Progenitor cell of endocrine pancreas (in vitro differentiated cells): ENCODE measurements at regions not wholly inside any gene's neighbourhood (a gene's known extent, or its start where the extent isn't known, plus 50 kb on each side); places are given as distances from the start of the nearest gene placed in this dataset.
A peak's percentile ranks its signal among the peaks of the same experiment; 100 is the strongest.

Experiments used
- DNase-seq: peaks from one replicate; pipeline ENCODE4 v3.0.0; 2021; ENCODE audit warnings: low spot score; ENCODE audit not compliant: unreplicated experiment
- H3K27ac Mint-ChIP-seq: 2 replicates; pipeline ENCODE4 v1.8.0; 2021; ENCODE audit warnings: mild to moderate bottlenecking, moderate library complexity, mixed read lengths
- H3K27me3 Mint-ChIP-seq: 2 replicates; pipeline ENCODE4 v1.8.0; 2021; ENCODE audit warnings: mixed read lengths
- H3K36me3 Mint-ChIP-seq: 2 replicates; pipeline ENCODE4 v1.8.0; 2022; ENCODE audit warnings: mixed read lengths; ENCODE audit not compliant: insufficient read depth
- H3K4me1 Mint-ChIP-seq: 2 replicates; pipeline ENCODE4 v1.8.0; 2021; ENCODE audit warnings: low read depth, mixed read lengths
- H3K4me3 Mint-ChIP-seq: 2 replicates; pipeline ENCODE4 v1.8.0; 2021; ENCODE audit warnings: low read depth, mild to moderate bottlenecking, moderate library complexity, mixed read lengths
- H3K9me3 Mint-ChIP-seq: 2 replicates; pipeline ENCODE4 v1.8.0; 2021; ENCODE audit warnings: low read depth, mixed read lengths
- TF ChIP-seq, protein P1 (sequence below): fragments of 200-600 bp; sonication (generic); IDR thresholded peaks from one replicate; pipeline ENCODE4 v1.5.0; 2021; ENCODE audit warnings: antibody characterized with exemption, mild to moderate bottlenecking; ENCODE audit not compliant: unreplicated experiment

DNA sequence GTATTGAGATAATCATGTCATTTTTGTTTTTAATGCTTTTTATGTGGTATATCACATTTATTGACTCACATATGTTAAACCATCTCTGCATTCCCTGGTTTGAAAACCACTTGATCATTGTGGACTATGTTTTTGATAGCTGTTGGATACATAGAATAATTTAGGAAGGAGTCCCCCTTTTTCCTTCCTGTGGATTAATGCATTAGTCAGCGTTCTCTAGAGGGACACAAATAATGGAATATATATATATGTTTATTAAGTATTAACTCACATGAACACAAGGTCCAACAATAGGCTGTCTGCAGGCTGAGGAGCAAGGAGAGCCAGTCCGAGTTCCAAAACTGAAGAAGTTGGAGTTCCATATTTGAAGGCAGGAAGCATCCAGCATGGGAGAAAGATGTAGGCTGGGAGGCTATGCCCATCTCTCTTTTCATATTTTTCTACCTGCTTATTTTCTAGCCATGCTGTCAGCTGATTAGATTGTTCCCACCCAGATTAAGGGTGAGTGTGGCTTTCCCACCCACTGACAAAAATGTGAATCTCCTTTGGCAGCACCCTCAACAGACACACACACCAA is 123.8 kb downstream of the ZNF280B start:
- H3K4me3 Mint-ChIP-seq: no peak overlapping the region
- no peak for DNase-seq
- peaks cover 15% of the 10 kb centered on the region for H3K9me3 Mint-ChIP-seq
- H3K36me3 Mint-ChIP-seq: peaks cover 5% of the 10 kb centered on the region
- H3K27ac Mint-ChIP-seq: no peak overlapping the region
- peaks cover 23% of the 10 kb centered on the region for H3K4me1 Mint-ChIP-seq
- TF ChIP-seq, protein P1, sequence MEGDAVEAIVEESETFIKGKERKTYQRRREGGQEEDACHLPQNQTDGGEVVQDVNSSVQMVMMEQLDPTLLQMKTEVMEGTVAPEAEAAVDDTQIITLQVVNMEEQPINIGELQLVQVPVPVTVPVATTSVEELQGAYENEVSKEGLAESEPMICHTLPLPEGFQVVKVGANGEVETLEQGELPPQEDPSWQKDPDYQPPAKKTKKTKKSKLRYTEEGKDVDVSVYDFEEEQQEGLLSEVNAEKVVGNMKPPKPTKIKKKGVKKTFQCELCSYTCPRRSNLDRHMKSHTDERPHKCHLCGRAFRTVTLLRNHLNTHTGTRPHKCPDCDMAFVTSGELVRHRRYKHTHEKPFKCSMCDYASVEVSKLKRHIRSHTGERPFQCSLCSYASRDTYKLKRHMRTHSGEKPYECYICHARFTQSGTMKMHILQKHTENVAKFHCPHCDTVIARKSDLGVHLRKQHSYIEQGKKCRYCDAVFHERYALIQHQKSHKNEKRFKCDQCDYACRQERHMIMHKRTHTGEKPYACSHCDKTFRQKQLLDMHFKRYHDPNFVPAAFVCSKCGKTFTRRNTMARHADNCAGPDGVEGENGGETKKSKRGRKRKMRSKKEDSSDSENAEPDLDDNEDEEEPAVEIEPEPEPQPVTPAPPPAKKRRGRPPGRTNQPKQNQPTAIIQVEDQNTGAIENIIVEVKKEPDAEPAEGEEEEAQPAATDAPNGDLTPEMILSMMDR: no peak
- peaks cover 42% of the 10 kb centered on the region for H3K27me3 Mint-ChIP-seq

DNA sequence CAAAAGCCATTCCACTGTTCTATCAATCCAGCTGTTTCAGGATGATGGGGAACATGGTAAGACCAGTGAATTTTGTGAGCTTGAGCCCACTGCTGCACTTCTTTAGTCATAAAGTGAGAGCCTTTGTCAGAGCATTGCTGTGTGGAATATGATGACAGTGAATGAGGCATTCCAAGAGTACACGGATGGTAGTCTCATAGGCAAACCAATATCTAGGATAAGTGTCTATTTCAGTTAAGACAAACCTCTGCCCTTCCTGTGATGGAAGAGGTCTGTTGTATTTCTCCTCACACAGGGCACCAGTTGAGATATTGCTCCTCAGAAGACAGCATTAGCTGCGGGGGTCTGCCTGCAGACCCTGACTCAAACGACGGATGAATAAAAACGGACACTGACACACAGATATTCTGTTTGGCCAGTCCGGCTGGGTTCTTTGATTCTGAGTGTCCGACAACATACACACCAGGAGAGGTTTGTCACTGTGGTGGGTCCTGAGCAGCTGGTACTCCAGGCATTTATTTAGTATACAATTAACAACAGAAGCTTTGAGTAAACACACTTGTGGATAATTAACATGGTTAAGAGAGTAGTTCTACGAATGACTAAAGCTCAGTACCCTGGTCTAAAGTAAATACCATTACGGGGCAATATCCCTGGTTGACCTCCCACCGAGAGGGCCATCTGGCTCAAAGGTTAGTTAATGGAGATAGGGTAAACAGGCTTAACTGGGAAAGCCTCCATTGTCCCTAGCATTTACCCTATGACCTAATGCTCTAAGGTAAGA is 121.7 kb downstream of the ZNF280B start:
- no peak for DNase-seq
- Mint-ChIP-seq H3K4me1 (peaks cover 21% of the 10 kb centered on the region), H3K27me3 (peaks cover 38% of the 10 kb centered on the region), H3K36me3 (peaks cover 5% of the 10 kb centered on the region), H3K27ac (peak overlapping the region; percentile 91), H3K9me3 (peaks cover 15% of the 10 kb centered on the region), H3K4me3 (no peak overlapping the region)
- TF ChIP-seq, protein P1: no peak

DNA sequence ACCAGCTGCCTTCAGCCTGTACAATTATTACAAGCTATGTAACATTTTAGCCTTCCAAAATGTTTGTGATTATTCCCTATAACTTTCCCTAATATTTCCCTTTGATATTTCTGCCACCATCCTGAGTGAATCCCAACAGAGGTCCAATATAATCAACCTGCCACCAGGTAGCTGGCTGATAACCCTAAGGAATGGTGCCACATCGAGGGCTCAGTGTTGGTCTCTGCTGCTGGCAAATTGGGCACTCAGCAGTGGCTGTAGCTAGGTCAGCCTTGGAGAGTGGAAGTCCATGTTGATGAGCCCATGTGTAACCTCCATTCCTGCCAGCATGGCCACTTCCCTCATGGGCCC is 121.2 kb downstream of the ZNF280B start:
- H3K4me3 Mint-ChIP-seq: no peak overlapping the region
- peaks cover 21% of the 10 kb centered on the region for H3K4me1 Mint-ChIP-seq
- H3K9me3 Mint-ChIP-seq: peaks cover 16% of the 10 kb centered on the region
- H3K27ac Mint-ChIP-seq: peak overlapping the region; percentile 91
- no peak for DNase-seq
- peaks cover 5% of the 10 kb centered on the region for H3K36me3 Mint-ChIP-seq
- TF ChIP-seq, protein P1: no peak
- peaks cover 36% of the 10 kb centered on the region for H3K27me3 Mint-ChIP-seq

DNA sequence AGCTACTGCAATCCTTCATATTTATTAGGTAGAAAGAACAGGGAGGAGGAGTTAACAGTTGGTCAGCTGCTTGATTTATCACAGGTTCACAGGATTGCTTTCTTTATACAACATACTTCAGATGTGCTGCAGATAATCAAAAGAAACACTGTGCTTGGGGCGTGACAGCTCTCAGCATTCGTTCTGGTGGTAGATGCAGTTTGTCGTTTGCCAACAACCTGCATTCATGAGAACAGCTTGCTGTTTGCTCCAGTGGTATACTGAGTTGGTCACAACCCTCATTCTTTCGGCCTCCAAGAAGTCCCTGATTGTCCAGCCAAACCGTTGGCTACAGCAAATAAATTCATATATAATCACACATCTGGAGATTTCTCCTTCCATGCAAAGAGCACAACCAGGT is 120.5 kb downstream of the ZNF280B start:
- peaks cover 15% of the 10 kb centered on the region for H3K9me3 Mint-ChIP-seq
- peaks cover 30% of the 10 kb centered on the region for H3K27me3 Mint-ChIP-seq
- peak overlapping the region; percentile 49 for H3K27ac Mint-ChIP-seq
- peaks cover 5% of the 10 kb centered on the region for H3K36me3 Mint-ChIP-seq
- no peak overlapping the region for H3K4me3 Mint-ChIP-seq
- DNase-seq: no peak
- TF ChIP-seq, protein P1: no peak
- peaks cover 21% of the 10 kb centered on the region for H3K4me1 Mint-ChIP-seq

DNA sequence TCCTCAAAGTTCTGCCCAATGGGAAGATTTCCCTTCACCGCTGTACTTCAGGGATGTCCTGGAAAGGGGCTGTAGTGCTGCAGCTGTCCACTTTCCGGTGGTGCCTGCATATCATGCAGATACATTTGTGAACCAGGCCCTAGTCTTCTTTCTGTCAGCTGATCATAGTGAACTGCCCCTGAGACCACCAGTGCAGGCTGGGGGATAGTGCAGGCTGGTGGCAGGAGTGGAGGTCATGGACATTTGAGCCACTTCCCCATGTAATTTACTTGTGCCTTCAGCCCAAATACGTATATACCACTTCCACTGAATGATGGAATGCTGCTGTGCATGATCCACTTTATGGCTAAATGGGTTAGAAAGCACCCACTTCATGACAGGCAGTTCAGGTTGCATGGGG is 120.0 kb downstream of the ZNF280B start:
- peaks cover 21% of the 10 kb centered on the region for H3K4me1 Mint-ChIP-seq

More for the DNA sequence above, 120.0 kb downstream of the ZNF280B start:
- TF ChIP-seq, protein P1: no peak
- Mint-ChIP-seq H3K36me3 (peaks cover 5% of the 10 kb centered on the region), H3K4me3 (no peak overlapping the region), H3K27ac (no peak overlapping the region), H3K27me3 (peaks cover 26% of the 10 kb centered on the region), H3K9me3 (peaks cover 15% of the 10 kb centered on the region)
- DNase-seq: no peak
